GM18519 (cell line): ENCODE measurements at regions not wholly inside any gene's neighbourhood (a gene's known extent, or its start where the extent isn't known, plus 50 kb on each side); places are given as distances from the start of the nearest gene placed in this dataset.
A peak's percentile ranks its signal among the peaks of the same experiment; 100 is the strongest.
"Not testable (repeated sequence)": the region's sequence is repeated elsewhere in the genome, so short reads cannot be mapped to it uniquely, and the experiment has no call there.

Experiments
- ATAC-seq: cut with Tn5 transposase; IDR thresholded peaks from one replicate; pipeline ENCODE4 v1.9.1; 2021; ENCODE audit warnings: mild to moderate bottlenecking, moderate library complexity; ENCODE audit not compliant: unreplicated experiment, low FRiP score

- no peak for ATAC-seq
Observed at GRCh38 chr1:88529581-88529980, 154.5 kb upstream of the PKN2 start.

- ATAC-seq, result no peak
Observed at GRCh38 chr1:88530246-88530645, 153.8 kb upstream of the PKN2 start.

DNA sequence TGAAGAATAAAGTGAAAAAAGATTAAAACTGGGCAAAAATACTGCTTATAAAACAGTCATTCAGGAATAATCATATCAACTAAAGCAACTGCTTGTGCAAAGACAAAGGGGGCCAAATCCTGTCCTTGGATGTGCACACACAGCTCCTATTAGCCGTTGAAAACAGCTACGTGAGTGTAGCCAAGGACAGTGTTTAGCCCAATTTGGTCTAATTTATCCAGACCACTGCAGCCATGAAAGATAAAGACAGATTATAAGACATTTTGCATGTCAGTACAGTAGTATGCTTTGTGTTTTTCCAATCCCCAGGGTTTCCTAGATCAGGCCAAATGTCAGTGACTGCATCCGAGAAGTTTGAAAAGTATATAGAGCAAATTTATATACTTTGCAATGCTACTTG is 146.3 kb upstream of the PKN2 start:
- no peak for ATAC-seq

DNA sequence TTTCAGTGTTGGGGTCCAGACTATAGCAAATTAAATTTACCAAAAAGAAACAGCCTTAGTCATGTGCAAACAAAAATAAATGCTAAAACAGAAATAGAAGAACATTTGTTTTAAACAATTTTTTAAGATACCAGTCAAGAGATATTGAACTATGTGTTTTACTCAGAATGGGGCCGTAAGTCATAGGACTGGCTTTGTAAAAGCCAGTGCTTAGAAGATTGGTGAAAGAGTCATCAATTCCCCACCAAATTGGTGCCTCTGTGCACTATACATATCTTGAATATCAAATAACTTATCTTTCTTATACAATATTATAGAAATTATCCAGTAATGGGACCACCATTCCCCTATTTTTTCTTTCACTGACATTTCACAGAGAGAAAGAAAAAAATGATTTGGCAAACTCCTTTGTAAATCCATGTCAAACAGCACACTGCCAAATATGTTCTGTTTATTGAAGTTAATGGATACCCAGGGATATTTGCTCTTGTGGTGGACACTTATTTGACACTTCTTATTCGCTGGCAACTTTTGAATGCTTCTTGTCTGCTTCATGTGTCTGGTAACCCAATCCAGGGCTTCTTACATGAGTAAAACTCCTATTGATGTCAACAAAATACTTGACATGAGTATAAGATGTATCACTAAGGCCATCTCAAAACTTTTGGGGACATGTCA is 145.7 kb upstream of the PKN2 start:
- no peak for ATAC-seq

GRCh38 chr1:88540255-88540654 is 143.8 kb upstream of the PKN2 start:
- no peak for ATAC-seq

- no peak for ATAC-seq
Observed at GRCh38 chr1:88541596-88541995, 142.5 kb upstream of the PKN2 start.

- ATAC-seq, result no peak
Observed at GRCh38 chr1:88544195-88544594, 139.9 kb upstream of the PKN2 start.

GRCh38 chr1:88549536-88549935 is 134.5 kb upstream of the PKN2 start:
- ATAC-seq, result no peak

DNA sequence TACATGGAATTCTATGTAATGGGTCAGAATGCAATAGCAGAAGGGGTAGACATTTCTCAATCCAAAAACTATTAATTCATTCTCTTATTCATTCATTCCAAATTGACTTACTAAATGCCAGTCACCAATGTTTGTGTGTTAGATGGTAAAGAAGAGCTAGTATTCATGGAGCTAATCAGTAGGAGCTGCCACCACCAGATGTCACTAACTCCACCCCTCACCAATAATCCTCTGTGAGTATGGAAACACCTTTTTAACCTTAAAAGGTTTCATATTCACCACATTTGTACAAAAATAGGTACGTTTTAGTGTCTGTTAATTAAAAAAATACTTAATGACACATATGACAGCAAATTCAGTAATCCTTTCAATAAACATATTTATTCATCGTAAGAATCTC is 131.8 kb upstream of the PKN2 start:
- no peak for ATAC-seq

DNA sequence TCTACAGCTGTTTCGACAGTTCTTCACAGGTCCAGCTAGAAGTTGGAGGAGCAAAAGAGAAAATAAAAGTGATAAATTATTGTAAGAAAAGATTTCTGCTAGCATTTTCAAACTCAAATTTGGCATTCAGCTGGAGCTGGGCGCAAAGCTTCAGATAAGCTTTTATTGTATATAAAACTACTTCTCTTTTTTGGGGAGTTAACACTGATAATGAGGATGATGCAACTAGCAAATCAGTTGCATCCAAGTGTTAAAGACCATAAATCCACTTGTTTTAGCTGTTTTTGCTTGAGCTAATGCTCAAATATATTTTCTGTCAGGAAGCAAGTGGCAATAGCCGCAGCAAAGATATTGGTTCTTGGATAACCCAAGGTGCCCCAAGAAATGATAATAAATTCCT is 127.1 kb upstream of the PKN2 start:
- no peak for ATAC-seq

DNA sequence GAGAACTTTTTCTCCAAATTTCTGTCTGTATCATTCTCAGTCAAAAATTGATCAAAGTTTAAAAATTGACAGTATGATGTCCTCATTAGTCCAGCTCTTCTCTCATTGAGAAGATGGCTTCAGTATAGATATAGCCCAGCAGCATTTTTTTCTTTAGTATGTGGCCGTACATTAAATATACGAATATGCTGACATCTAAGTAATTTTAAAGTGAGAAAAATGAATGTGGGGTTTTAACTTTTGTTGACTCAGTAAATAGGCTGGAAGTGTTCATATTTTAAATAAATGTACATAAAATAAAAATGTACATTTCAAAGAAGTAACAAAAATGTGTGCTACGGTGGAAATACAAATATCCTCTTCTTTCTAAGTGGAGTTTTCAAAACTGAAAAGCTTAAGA is 123.5 kb upstream of the PKN2 start:
- no peak for ATAC-seq

GRCh38 chr1:88562991-88563390 is 121.1 kb upstream of the PKN2 start:
- ATAC-seq, result no peak

GRCh38 chr1:88566615-88567387 is 117.3 kb upstream of the PKN2 start:
- ATAC-seq, result no peak

GRCh38 chr1:88571506-88571905 is 112.6 kb upstream of the PKN2 start:
- no peak for ATAC-seq

DNA sequence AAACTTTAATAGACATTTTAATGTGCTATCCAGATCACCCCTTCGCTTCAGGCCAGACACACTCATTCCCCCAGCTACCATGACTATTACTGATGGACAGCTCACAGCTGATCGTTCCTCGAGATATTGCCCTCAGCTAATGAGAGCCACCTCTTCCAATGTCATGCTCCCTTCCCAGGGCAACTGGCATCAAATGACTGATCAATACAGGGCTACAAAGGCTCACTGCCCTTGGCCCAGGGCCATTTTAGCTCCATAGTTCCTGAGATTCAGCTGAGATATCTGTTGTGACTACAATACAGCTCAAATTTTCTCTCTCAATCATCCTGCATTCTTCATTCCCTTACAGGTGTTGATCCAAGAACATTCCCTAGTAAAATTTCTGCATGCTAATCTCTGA is 104.5 kb upstream of the PKN2 start:
- no peak for ATAC-seq

DNA sequence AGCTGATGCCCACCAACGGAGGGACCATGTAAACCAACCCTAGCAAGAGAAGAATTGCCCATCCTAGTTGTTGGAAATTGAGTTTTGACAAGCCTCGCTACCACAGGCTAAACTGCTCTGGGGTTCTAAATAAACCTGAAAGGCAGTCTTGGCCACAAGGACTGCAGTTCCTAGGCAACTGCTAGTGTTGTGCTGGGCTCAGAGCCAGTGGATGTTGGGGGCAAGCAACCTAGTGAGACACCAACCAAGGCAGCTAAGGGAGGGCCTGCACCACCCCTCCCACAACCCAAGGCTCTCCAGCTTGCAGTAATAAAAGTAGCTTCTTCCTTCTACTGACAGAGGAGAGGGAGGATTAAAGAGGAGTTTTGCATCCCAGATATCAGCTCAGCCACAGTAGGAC is 102.4 kb upstream of the PKN2 start:
- no peak for ATAC-seq

DNA sequence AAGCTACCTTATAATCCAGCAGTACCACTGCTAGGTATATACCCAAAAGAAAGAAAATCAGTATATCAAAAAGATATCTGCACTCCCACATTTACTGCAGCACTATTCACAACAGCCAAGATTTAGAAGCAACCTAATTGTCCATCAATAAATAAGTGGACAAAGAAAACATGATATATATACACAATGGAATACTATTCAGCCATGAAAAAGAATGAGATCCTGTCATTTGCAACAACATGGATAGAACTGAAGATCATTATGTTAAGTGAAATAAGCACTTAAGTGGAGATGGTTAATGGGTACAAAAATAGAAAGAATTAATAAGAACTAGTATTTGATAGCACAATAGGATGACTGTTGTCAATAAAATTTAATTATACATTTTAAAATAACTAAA is 90.7 kb upstream of the PKN2 start:
- ATAC-seq, result no peak

- peak; percentile 53 for ATAC-seq
Observed at GRCh38 chr1:88595355-88596002, 88.6 kb upstream of the PKN2 start.

DNA sequence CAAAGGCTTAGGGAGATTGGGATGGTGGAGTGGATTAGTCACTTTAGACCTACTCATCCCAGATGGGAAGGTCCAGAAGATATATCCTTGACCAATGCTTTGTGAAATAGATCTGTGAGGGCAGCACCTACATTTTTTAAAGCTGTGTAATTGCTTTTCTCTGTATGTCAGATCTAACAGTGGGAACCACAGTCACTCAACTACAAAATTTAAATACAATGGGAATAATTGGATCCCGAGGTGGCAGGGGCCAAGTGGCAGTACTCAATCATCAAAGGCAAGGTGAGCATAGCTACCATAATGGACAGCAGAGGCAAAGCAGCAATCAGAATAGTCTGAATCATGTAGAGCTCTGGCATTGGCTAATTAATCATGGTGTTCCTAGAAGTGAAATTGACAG is 86.1 kb upstream of the PKN2 start:
- not testable (repeated sequence) for ATAC-seq

GRCh38 chr1:88608139-88608943 is 75.7 kb upstream of the PKN2 start:
- peak; percentile 87 for ATAC-seq

DNA sequence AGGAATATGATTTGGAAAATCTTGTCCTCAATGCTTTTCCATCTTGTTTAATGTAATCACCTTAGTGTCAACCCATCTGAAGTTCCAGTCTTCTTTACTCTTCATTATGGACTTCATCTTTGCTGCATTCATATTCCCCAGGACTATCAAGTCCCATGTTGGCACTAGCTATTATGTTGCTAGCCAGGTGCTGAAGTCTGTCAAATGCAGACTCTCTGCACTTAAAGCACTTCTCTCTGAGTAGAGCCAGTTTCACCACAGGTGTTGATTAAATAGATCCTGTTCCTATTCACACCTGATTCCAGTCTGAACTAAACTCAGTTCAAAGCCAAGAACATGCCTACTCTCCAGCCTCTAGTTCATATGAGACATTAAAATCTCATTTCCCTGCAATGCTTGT is 75.0 kb upstream of the PKN2 start:
- no peak for ATAC-seq
